Activated naive CD8-positive, alpha-beta T cell treated with anti-CD3 and anti-CD28 coated beads, Interleukin-2, amount 50 U/mL, for 24 hours (primary cell): ENCODE measurements at regions not wholly inside any gene's neighbourhood (a gene's known extent, or its start where the extent isn't known, plus 50 kb on each side); places are given as distances from the start of the nearest gene placed in this dataset.
A peak's percentile ranks its signal among the peaks of the same experiment; 100 is the strongest.

Experiments
- ATAC-seq: fragments of 150-1000 bp; cut with Tn5 transposase; one replicate; pipeline ENCODE4 v1.10.0; 2021
- DNase-seq: peaks from one replicate; pipeline ENCODE4 v3.0.0; 2021
- H3K27ac Mint-ChIP-seq: one replicate; pipeline ENCODE4 v1.8.0; 2021; ENCODE audit warnings: mild to moderate bottlenecking, mixed read lengths
- H3K27me3 Mint-ChIP-seq: one replicate; pipeline ENCODE4 v1.8.0; 2021; ENCODE audit warnings: mixed read lengths
- H3K36me3 Mint-ChIP-seq: one replicate; pipeline ENCODE4 v1.8.0; 2021; ENCODE audit warnings: low read depth, mixed read lengths
- H3K4me1 Mint-ChIP-seq: one replicate; pipeline ENCODE4 v1.8.0; 2021; ENCODE audit warnings: mixed read lengths
- H3K4me3 Mint-ChIP-seq: one replicate; pipeline ENCODE4 v1.8.0; 2021; ENCODE audit warnings: mild to moderate bottlenecking, moderate library complexity, mixed read lengths
- H3K9me3 Mint-ChIP-seq: one replicate; pipeline ENCODE4 v1.8.0; 2021; ENCODE audit warnings: mixed read lengths

DNA sequence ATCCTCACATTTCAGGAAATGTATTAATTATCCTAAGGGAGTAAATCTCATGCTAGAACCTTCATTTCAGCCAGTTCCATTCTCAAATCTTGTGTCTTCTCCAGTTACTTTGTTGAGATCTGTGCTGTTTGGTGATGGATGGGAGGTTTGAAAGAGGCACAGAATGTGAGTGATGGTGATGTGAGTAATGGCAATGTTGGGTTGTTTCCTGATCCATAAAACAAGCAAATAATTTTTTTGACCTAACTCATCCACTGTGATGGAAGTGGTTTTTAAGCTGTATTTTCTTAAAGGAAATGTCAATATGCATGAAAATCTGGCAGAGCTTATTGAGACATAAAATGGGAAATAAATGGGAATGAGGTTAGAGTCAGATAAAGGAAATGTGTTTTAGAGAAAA is 214.7 kb downstream of the CHRM3 start:
- no peaks in the 10 kb centered on the region for H3K36me3 Mint-ChIP-seq
- H3K27me3 Mint-ChIP-seq = no peaks in the 10 kb centered on the region
- H3K27ac Mint-ChIP-seq = no peak overlapping the region
- no peak for ATAC-seq
- H3K4me1 Mint-ChIP-seq = no peaks in the 10 kb centered on the region
- no peak for DNase-seq
- no peak overlapping the region for H3K4me3 Mint-ChIP-seq
- no peaks in the 10 kb centered on the region for H3K9me3 Mint-ChIP-seq

DNA sequence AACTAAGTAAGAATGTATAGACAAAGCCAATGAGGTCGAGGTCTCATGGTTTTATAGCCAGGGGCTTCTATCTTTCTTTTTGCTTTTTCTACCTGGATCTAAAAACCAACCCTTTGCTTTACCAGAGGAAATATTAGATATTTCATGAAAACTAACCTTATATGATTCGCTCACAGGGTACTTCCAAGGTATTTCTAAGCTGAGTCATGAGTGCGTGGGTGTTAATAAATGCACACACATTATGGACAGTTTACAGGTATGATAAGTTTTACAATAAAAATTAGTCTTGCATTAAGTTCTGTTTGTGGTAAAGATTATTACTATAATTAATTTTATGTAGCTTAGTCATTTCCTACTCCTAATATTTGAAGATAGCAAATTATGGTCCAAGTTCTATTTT is 217.2 kb downstream of the CHRM3 start:
- Mint-ChIP-seq H3K9me3 (no peaks in the 10 kb centered on the region), H3K36me3 (no peaks in the 10 kb centered on the region), H3K4me3 (no peak overlapping the region), H3K27me3 (no peaks in the 10 kb centered on the region), H3K4me1 (no peaks in the 10 kb centered on the region), H3K27ac (no peak overlapping the region)
- ATAC-seq (no peak), DNase-seq (no peak)

GRCh38 chr1:239606850-239607400 is 220.6 kb downstream of the CHRM3 start:
- Mint-ChIP-seq H3K27ac (no peak overlapping the region), H3K4me3 (no peak overlapping the region), H3K9me3 (no peaks in the 10 kb centered on the region), H3K27me3 (no peaks in the 10 kb centered on the region), H3K36me3 (no peaks in the 10 kb centered on the region), H3K4me1 (no peaks in the 10 kb centered on the region)
- DNase-seq = no peak
- no peak for ATAC-seq

- H3K9me3 Mint-ChIP-seq = no peaks in the 10 kb centered on the region
- H3K27ac Mint-ChIP-seq = no peak overlapping the region
- H3K36me3 Mint-ChIP-seq = no peaks in the 10 kb centered on the region
- DNase-seq (no peak), ATAC-seq (no peak)
- H3K4me1 Mint-ChIP-seq = no peaks in the 10 kb centered on the region
- H3K27me3 Mint-ChIP-seq = no peaks in the 10 kb centered on the region
- H3K4me3 Mint-ChIP-seq = no peak overlapping the region
These were observed 222.1 kb downstream of the CHRM3 start for GRCh38 chr1:239608469-239608868.

DNA sequence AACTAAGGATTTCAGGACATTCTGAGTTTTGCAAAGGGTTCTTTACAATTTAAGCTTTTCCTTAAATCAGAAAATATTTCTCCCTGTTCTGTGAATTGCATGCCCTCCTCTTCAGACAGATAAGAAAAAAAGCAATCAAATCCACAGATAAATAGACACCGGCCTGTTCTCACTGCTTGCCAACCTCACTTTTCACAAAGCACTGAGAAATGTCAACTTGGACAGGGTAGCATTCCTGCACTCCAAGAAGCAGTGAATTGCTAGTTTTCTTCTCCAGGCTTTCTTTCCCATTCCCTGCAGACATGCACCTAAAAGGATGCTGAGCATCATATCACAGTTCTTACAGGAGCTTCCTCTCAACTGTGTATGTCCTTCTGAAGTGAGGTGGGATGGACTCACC is 226.0 kb downstream of the CHRM3 start:
- no peaks in the 10 kb centered on the region for H3K27me3 Mint-ChIP-seq
- ATAC-seq = no peak

GRCh38 chr1:239616673-239617072 is 230.3 kb downstream of the CHRM3 start:
- no peaks in the 10 kb centered on the region for H3K9me3 Mint-ChIP-seq
- no peaks in the 10 kb centered on the region for H3K4me1 Mint-ChIP-seq
- H3K27me3 Mint-ChIP-seq = no peaks in the 10 kb centered on the region
- no peak overlapping the region for H3K4me3 Mint-ChIP-seq
- ATAC-seq (no peak), DNase-seq (no peak)
- no peaks in the 10 kb centered on the region for H3K36me3 Mint-ChIP-seq
- H3K27ac Mint-ChIP-seq = no peak overlapping the region

More for the DNA sequence above, 226.0 kb downstream of the CHRM3 start:
- H3K4me3 Mint-ChIP-seq = no peak overlapping the region
- no peaks in the 10 kb centered on the region for H3K36me3 Mint-ChIP-seq
- DNase-seq = no peak
- no peaks in the 10 kb centered on the region for H3K4me1 Mint-ChIP-seq
- H3K9me3 Mint-ChIP-seq = no peaks in the 10 kb centered on the region
- no peak overlapping the region for H3K27ac Mint-ChIP-seq

- Mint-ChIP-seq H3K4me3 (no peak overlapping the region), H3K36me3 (no peaks in the 10 kb centered on the region), H3K9me3 (peaks cover 5% of the 10 kb centered on the region), H3K27me3 (no peaks in the 10 kb centered on the region), H3K27ac (no peak overlapping the region), H3K4me1 (no peaks in the 10 kb centered on the region)
- DNase-seq (no peak), ATAC-seq (no peak)
These were observed 230.9 kb downstream of the CHRM3 start for GRCh38 chr1:239617259-239617658.

GRCh38 chr1:239617731-239618130 is 231.4 kb downstream of the CHRM3 start:
- DNase-seq (no peak), ATAC-seq (no peak)
- peaks cover 7% of the 10 kb centered on the region for H3K9me3 Mint-ChIP-seq
- no peak overlapping the region for H3K4me3 Mint-ChIP-seq
- no peaks in the 10 kb centered on the region for H3K36me3 Mint-ChIP-seq
- no peaks in the 10 kb centered on the region for H3K4me1 Mint-ChIP-seq
- H3K27ac Mint-ChIP-seq = no peak overlapping the region
- no peaks in the 10 kb centered on the region for H3K27me3 Mint-ChIP-seq

DNA sequence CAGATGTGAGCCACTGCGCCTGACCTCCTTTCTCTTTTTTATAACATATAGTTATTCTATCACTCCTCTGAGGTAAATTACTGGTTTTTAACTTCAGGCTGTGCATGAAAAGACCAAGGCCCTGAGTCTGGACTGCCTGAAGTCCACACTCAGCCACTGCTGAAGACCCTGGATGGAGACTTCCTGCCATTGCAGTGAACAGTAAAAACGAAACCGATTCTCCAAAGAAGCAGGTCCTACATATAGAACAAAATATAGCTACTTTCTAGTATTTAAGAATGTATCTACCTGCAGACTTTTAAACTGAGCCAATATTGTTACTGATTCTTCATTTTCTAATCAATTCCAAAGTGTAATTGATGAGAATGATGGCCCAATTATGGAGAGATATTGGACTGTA is 232.8 kb downstream of the CHRM3 start:
- no peak overlapping the region for H3K27ac Mint-ChIP-seq

DNA sequence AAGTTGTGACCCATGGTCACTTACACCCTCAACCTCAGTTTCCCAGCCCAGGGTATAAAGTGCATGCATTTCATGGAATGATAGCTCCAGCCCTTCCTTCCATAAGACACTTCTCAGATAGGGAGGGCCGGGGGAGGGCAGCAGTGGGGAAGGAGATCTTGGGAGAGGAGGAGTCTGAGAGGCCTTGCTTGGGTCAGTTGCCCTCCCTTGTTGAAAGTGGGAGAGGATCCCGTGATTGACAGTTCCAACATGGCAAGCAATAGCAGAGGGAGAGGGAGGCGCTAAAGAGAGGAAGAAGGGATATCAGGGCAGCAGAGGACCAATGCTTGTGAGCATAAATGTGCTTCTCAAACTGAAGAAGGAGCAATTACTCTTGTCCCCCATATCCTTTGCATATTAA is 244.4 kb downstream of the CHRM3 start:
- Mint-ChIP-seq H3K9me3 (no peaks in the 10 kb centered on the region), H3K36me3 (no peaks in the 10 kb centered on the region), H3K4me1 (no peaks in the 10 kb centered on the region), H3K4me3 (no peak overlapping the region), H3K27me3 (no peaks in the 10 kb centered on the region), H3K27ac (no peak overlapping the region)
- ATAC-seq (no peak), DNase-seq (no peak)

More for the DNA sequence above, 232.8 kb downstream of the CHRM3 start:
- no peak overlapping the region for H3K4me3 Mint-ChIP-seq
- H3K4me1 Mint-ChIP-seq = no peaks in the 10 kb centered on the region
- ATAC-seq (no peak), DNase-seq (no peak)
- H3K27me3 Mint-ChIP-seq = no peaks in the 10 kb centered on the region
- H3K36me3 Mint-ChIP-seq = no peaks in the 10 kb centered on the region
- peaks cover 7% of the 10 kb centered on the region for H3K9me3 Mint-ChIP-seq

DNA sequence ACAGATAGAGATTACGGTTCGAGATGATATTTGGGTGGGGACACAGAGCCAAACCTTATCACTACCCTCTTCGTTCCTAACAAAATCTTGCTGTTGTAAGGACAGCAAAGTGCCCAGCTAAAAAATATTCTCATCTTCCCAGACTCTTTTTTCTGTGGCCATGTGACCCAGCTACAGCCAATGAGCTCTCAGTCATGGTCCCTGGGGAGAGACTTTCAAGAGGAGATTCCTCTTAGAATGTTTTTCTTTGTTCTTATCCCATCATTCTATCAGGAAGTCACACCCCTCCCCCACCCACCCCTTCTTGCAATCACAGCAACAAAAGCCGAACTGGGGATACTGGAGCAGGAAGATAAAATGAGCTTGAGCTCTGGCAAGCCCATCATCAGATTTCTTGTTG is 247.1 kb downstream of the CHRM3 start:
- H3K4me3 Mint-ChIP-seq = no peak overlapping the region
- H3K4me1 Mint-ChIP-seq = no peaks in the 10 kb centered on the region
- no peak for ATAC-seq
- no peaks in the 10 kb centered on the region for H3K27me3 Mint-ChIP-seq
- no peak for DNase-seq
- H3K27ac Mint-ChIP-seq = no peak overlapping the region
- H3K9me3 Mint-ChIP-seq = no peaks in the 10 kb centered on the region
- no peaks in the 10 kb centered on the region for H3K36me3 Mint-ChIP-seq

- H3K4me3 Mint-ChIP-seq = no peak overlapping the region
- H3K27me3 Mint-ChIP-seq = no peaks in the 10 kb centered on the region
- H3K36me3 Mint-ChIP-seq = no peaks in the 10 kb centered on the region
- H3K27ac Mint-ChIP-seq = no peak overlapping the region
- H3K4me1 Mint-ChIP-seq = no peaks in the 10 kb centered on the region
- no peak for ATAC-seq
- H3K9me3 Mint-ChIP-seq = no peaks in the 10 kb centered on the region
- DNase-seq = no peak
These were observed 248.9 kb downstream of the CHRM3 start for GRCh38 chr1:239635276-239635675.

DNA sequence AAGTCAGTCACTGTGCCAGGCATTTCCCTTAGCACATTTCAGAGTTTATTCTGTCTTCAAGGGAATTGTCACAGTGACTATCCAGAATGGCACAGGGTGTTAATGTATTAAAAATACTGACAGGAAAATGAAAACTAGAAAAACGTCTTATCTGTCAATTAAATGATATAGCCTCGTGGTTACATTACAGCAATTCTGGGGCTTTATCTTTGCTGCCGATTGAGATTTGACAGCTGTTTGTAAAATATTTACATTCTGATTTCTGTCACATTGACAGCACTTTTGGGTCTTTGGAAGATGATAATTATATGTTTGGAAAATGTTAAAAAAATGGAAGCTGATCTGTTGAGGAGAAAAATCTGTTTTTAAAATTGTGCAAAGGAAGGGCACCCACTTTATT is 250.0 kb downstream of the CHRM3 start:
- H3K4me1 Mint-ChIP-seq = no peaks in the 10 kb centered on the region
- no peak overlapping the region for H3K27ac Mint-ChIP-seq
- DNase-seq (no peak), ATAC-seq (no peak)
- no peaks in the 10 kb centered on the region for H3K27me3 Mint-ChIP-seq
- no peak overlapping the region for H3K4me3 Mint-ChIP-seq
- H3K9me3 Mint-ChIP-seq = no peaks in the 10 kb centered on the region
- H3K36me3 Mint-ChIP-seq = no peaks in the 10 kb centered on the region

GRCh38 chr1:239644604-239645003 is 258.2 kb downstream of the CHRM3 start:
- DNase-seq (no peak), ATAC-seq (no peak)
- H3K4me3 Mint-ChIP-seq = no peak overlapping the region
- H3K27me3 Mint-ChIP-seq = no peaks in the 10 kb centered on the region
- H3K4me1 Mint-ChIP-seq = no peaks in the 10 kb centered on the region
- no peak overlapping the region for H3K27ac Mint-ChIP-seq
- H3K9me3 Mint-ChIP-seq = no peaks in the 10 kb centered on the region
- no peaks in the 10 kb centered on the region for H3K36me3 Mint-ChIP-seq

DNA sequence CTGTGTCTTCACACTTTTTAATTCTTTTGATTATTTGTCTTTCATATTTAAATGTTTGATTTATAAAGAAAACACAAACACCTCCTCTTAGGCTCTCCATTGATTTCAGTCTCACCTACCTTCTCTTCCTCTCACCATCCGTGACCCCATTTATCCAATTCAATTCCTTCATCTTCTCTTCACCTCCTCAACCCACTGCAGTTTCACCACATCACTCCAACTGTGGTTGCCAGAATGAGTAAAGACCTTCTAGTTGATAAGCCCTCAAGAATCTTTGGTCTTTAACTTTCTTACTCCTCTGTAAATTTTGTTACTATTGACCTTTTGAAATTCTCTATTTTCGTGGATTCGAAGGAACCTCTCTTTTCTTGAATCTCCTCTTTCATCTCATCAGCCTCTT is 260.7 kb downstream of the CHRM3 start:
- Mint-ChIP-seq H3K27ac (no peak overlapping the region), H3K27me3 (no peaks in the 10 kb centered on the region), H3K9me3 (no peaks in the 10 kb centered on the region), H3K4me3 (no peak overlapping the region), H3K36me3 (no peaks in the 10 kb centered on the region), H3K4me1 (no peaks in the 10 kb centered on the region)
- ATAC-seq (peak; percentile 67), DNase-seq (peak; percentile 11)

DNA sequence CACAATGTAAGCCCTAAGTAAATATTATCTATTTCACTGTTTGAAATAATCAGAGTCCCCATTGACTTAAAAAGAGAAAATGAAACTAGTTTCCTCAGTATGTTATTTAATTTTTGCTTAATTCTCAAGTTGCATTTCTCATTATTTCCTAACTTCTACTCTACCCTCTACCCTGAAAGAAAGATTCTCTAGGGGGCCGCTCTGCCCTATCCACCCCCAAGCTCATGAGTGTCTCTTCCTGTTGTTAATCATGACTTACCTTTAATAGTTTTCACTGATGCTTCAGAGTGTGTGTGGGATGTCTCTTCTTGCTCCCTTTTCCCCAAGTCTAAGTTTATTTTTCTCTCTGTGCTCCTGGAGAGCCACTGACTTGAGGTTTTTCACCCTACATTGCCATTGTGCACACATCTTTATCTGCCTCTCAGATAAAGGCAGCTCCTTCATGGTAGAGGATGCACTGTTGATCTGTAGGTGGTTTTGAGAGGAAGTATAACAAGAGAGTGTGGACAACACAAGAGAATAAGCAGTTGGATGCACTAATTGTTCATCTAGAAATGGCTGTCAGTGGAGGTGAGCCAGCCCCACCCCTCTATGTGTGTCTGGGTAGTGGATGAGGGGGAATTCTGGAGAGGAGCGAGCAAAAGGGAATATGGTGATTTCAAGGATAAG is 261.7 kb downstream of the CHRM3 start:
- H3K4me3 Mint-ChIP-seq = no peak overlapping the region
- H3K4me1 Mint-ChIP-seq = no peaks in the 10 kb centered on the region
- H3K36me3 Mint-ChIP-seq = no peaks in the 10 kb centered on the region
- no peak overlapping the region for H3K27ac Mint-ChIP-seq
- no peaks in the 10 kb centered on the region for H3K27me3 Mint-ChIP-seq
- DNase-seq = no peak
- ATAC-seq = peak; percentile 84
- no peaks in the 10 kb centered on the region for H3K9me3 Mint-ChIP-seq
